Hepatocyte (in vitro differentiated cells): ENCODE measurements at regions not wholly inside any gene's neighbourhood (a gene's known extent, or its start where the extent isn't known, plus 50 kb on each side); places are given as distances from the start of the nearest gene placed in this dataset.

Experiments used
- DNase-seq: peaks from one replicate; pipeline ENCODE4 v3.0.0-alpha.2; 2016; ENCODE audit warnings: low spot score
- H2AFZ ChIP-seq: fragments of 200-600 bp; sonication (generic); 2 replicates; pipeline ENCODE4 v1.6.0; 2016; ENCODE audit warnings: antibody characterized with exemption, mild to moderate bottlenecking
- H3K27ac ChIP-seq: fragments of 200-600 bp; sonication (generic); 2 replicates; pipeline ENCODE4 v1.5.1; 2016; ENCODE audit warnings: mild to moderate bottlenecking
- H3K27me3 ChIP-seq: fragments of 200-600 bp; sonication (generic); 2 replicates; pipeline ENCODE4 v1.6.1; 2016
- H3K36me3 ChIP-seq: fragments of 200-600 bp; sonication (generic); replicated peaks from 2 replicates; pipeline ENCODE4 v1.5.1; 2016; ENCODE audit warnings: low read depth; ENCODE audit not compliant: insufficient read depth
- H3K4me1 ChIP-seq: fragments of 200-600 bp; sonication (generic); 2 replicates; pipeline ENCODE4 v1.5.1; 2016; ENCODE audit warnings: mild to moderate bottlenecking, moderate library complexity; ENCODE audit not compliant: insufficient read depth
- H3K4me2 ChIP-seq: fragments of 200-600 bp; sonication (generic); 2 replicates; pipeline ENCODE4 v1.6.0; 2016
- H3K4me3 ChIP-seq: fragments of 200-600 bp; sonication (generic); 2 replicates; pipeline ENCODE4 v1.5.1; 2016; ENCODE audit warnings: mild to moderate bottlenecking
- H3K79me2 ChIP-seq: fragments of 200-600 bp; sonication (generic); 2 replicates; pipeline ENCODE4 v1.6.0; 2017; ENCODE audit warnings: mild to moderate bottlenecking
- H3K9me2 ChIP-seq: fragments of 200-600 bp; sonication (generic); replicated peaks from 2 replicates; pipeline ENCODE4 v1.6.0; 2017; ENCODE audit warnings: mild to moderate bottlenecking; ENCODE audit not compliant: insufficient read depth
- H3K9me3 ChIP-seq: fragments of 200-600 bp; sonication (generic); 2 replicates; pipeline ENCODE4 v1.5.1; 2016; ENCODE audit warnings: low read depth, mild to moderate bottlenecking
- H4K20me1 ChIP-seq: fragments of 200-600 bp; sonication (generic); 2 replicates; pipeline ENCODE4 v1.6.0; 2016; ENCODE audit warnings: mild to moderate bottlenecking; ENCODE audit not compliant: insufficient read depth, poor library complexity, severe bottlenecking
- EZH2 ChIP-seq: fragments of 200-600 bp; sonication (generic); IDR thresholded peaks from 2 replicates; pipeline ENCODE4 v1.6.1; 2016; ENCODE audit warnings: antibody characterized with exemption, mild to moderate bottlenecking, borderline replicate concordance
- EZH2phosphoT487 ChIP-seq: fragments of 200-600 bp; sonication (generic); IDR thresholded peaks from one replicate; pipeline ENCODE4 v1.6.1; 2018; ENCODE audit warnings: antibody characterized with exemption, mild to moderate bottlenecking, low read depth, moderate library complexity; ENCODE audit not compliant: unreplicated experiment, severe bottlenecking
- WGBS: methylation state at CpG from one replicate; pipeline ENCODE4 v1.1.6; 2016; ENCODE audit warnings: low lambda C conversion rate; ENCODE audit errors: missing lambda C conversion rate; 5-methylcytosine and 5-hydroxymethylcytosine counted together
- TF ChIP-seq, protein P1 (sequence below): fragments of 200-600 bp; sonication (generic); IDR thresholded peaks from 2 replicates; pipeline ENCODE4 v1.5.1; 2016; ENCODE audit warnings: antibody characterized with exemption, mild to moderate bottlenecking; ENCODE audit not compliant: poor library complexity

DNA sequence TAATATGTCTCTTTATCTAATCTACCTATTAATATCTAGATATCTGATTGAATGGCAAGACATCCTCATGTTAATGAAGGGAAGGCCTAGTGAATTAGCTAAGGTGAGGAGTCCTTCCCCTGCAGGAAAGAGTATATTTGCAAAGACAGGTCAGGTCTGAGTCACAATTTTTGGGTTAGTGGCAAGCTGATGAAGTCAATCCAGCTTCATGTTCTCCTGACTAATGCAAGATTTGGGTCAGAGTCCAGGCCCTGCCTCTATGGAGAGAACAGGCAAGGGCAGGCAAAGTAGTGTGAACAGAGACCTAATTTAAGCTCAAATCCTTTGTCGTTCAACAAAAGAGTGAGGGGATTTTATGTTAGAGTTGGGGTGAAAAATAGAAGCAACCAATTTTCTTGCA, 496.7 kb downstream of the BMP2 start:
- DNase-seq = no peak
- Histone ChIP-seq H3K36me3 (no peaks in the 10 kb centered on the region), H3K4me2 (no peak overlapping the region), H3K27me3 (no peaks in the 10 kb centered on the region), H4K20me1 (no peaks in the 10 kb centered on the region), H3K79me2 (no peaks in the 10 kb centered on the region), H3K4me1 (no peaks in the 10 kb centered on the region), H3K9me2 (no peaks in the 10 kb centered on the region), H3K9me3 (no peaks in the 10 kb centered on the region), H2AFZ (no peak overlapping the region), H3K4me3 (no peak overlapping the region), H3K27ac (no peak overlapping the region)
- no peak for TF ChIP-seq EZH2phosphoT487
- TF ChIP-seq EZH2 = no peak
- TF ChIP-seq, protein P1, sequence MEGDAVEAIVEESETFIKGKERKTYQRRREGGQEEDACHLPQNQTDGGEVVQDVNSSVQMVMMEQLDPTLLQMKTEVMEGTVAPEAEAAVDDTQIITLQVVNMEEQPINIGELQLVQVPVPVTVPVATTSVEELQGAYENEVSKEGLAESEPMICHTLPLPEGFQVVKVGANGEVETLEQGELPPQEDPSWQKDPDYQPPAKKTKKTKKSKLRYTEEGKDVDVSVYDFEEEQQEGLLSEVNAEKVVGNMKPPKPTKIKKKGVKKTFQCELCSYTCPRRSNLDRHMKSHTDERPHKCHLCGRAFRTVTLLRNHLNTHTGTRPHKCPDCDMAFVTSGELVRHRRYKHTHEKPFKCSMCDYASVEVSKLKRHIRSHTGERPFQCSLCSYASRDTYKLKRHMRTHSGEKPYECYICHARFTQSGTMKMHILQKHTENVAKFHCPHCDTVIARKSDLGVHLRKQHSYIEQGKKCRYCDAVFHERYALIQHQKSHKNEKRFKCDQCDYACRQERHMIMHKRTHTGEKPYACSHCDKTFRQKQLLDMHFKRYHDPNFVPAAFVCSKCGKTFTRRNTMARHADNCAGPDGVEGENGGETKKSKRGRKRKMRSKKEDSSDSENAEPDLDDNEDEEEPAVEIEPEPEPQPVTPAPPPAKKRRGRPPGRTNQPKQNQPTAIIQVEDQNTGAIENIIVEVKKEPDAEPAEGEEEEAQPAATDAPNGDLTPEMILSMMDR = no peak
- 88% methylated on average over 1 of the region's 1 CpG for WGBS

DNA sequence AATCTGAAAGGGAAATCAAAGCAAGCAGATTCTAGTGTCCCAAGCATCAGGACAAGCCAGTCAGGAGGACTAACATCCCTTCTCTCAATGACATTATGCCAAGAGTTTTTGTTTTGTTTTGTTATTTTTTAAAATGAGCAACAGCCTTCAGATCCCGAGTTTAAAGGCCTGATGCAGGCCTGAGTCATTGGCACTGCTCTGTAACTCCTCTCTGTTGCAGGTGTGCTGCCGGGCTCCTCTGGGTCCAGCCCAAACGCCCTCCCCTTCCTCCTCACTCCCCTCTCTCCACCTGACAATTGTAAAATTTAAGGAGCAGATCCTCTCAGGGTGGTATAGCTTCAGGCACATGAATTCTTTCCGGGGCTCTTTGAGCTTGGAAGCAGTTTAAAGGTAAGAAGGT, 502.0 kb downstream of the BMP2 start:
- Histone ChIP-seq H3K36me3 (no peaks in the 10 kb centered on the region), H3K4me1 (no peaks in the 10 kb centered on the region), H3K27me3 (no peaks in the 10 kb centered on the region), H4K20me1 (no peaks in the 10 kb centered on the region), H3K27ac (no peak overlapping the region), H3K4me3 (no peak overlapping the region), H3K79me2 (no peaks in the 10 kb centered on the region), H3K9me2 (no peaks in the 10 kb centered on the region), H2AFZ (no peak overlapping the region), H3K4me2 (no peak overlapping the region), H3K9me3 (no peaks in the 10 kb centered on the region)
- TF ChIP-seq, protein P1 = no peak
- no peak for TF ChIP-seq EZH2
- no peak for TF ChIP-seq EZH2phosphoT487
- 40% methylated on average over 4 of the region's 4 CpGs for WGBS
- DNase-seq = no peak

DNA sequence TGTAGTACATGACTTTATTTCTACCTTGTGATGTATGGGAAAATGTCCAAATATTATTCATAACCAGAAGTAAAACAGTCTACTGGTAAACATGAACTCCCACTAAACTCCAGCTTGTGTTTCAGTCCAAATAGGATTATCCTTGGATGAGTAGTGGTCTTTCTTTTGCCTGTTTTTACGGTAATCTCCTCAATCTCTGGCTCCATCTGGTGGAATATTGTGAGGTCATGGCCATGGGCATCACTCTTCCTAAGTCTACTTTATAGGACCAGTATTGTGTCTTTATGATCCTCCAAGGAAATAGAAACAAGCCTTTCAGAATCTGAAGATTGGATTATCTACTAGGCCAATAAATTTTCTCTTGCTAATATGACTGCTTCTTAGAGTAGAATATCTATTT, 505.0 kb downstream of the BMP2 start:
- H3K9me2 ChIP-seq = no peaks in the 10 kb centered on the region
- WGBS = 47% methylated on average over 1 of the region's 1 CpG
- no peak for TF ChIP-seq EZH2phosphoT487
- TF ChIP-seq, protein P1 = peak; percentile 39
- no peak for TF ChIP-seq EZH2

DNA sequence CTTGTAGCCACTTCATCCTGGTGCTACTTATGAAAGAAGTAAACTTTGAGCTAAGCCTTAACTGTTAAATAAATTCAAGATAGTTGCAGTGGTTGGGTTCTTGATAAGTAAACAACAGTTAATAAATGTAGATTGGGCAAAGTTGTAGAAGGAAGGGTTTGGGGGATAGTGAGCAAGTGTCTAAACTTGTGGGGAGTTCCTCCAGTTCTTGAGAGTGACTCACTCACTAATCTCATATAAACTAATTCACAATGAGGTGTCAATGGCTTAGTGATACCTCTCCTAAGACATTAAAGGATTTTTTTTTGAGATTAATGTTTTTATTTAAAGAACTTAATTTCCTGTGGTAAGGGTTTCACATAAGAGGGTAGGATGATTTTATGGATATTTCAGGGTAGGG, 507.4 kb downstream of the BMP2 start:
- H3K9me2 ChIP-seq = no peaks in the 10 kb centered on the region
- H3K4me3 ChIP-seq = no peak overlapping the region
- no peaks in the 10 kb centered on the region for H3K27me3 ChIP-seq
- no peak overlapping the region for H3K4me2 ChIP-seq
- H3K9me3 ChIP-seq = no peaks in the 10 kb centered on the region
- no peaks in the 10 kb centered on the region for H3K4me1 ChIP-seq
- H3K27ac ChIP-seq = no peak overlapping the region
- no peak for DNase-seq
- H2AFZ ChIP-seq = no peak overlapping the region
- no peaks in the 10 kb centered on the region for H3K36me3 ChIP-seq
- H3K79me2 ChIP-seq = no peaks in the 10 kb centered on the region
- no peaks in the 10 kb centered on the region for H4K20me1 ChIP-seq
- TF ChIP-seq, protein P1 = no peak
- TF ChIP-seq EZH2 (no peak), EZH2phosphoT487 (no peak)

More for the DNA sequence above, 505.0 kb downstream of the BMP2 start:
- H3K79me2 ChIP-seq = no peaks in the 10 kb centered on the region
- no peaks in the 10 kb centered on the region for H3K9me3 ChIP-seq
- H3K4me3 ChIP-seq = no peak overlapping the region
- no peak overlapping the region for H3K27ac ChIP-seq
- H4K20me1 ChIP-seq = no peaks in the 10 kb centered on the region
- no peak overlapping the region for H3K4me2 ChIP-seq
- no peak for DNase-seq
- no peak overlapping the region for H2AFZ ChIP-seq
- no peaks in the 10 kb centered on the region for H3K4me1 ChIP-seq
- H3K27me3 ChIP-seq = no peaks in the 10 kb centered on the region
- no peaks in the 10 kb centered on the region for H3K36me3 ChIP-seq
